H1 (cell line): ENCODE measurements at regions not wholly inside any gene's neighbourhood (a gene's known extent, or its start where the extent isn't known, plus 50 kb on each side); places are given as distances from the start of the nearest gene placed in this dataset.

Experiments used
- CTCF ChIA-PET: fragments of 300-600 bp; sonication (Branson Sonifier 250); formaldehyde crosslinking; loops from one replicate; lab custom pipeline; 2021; ENCODE audit not compliant: partially characterized antibody; lab: Charles Lee
- POLR2A ChIA-PET: fragments of 300-600 bp; sonication (Branson Sonifier 250); formaldehyde crosslinking; loops from one replicate; lab custom pipeline; 2021; ENCODE audit warnings: inconsistent platforms; ENCODE audit not compliant: partially characterized antibody; lab: Charles Lee
- DNase-seq, 2 experiments: peaks; one replicate each; pipeline versions ENCODE4 v3.0.0 to v3.0.0-alpha.2; 2010 to 2022; ENCODE audit warnings: low spot score in 2 of 2, low read depth in 1 of 2, mixed read lengths in 1 of 2
- FAIRE-seq: peaks from 2 replicates; lab custom pipeline; 2011; peaks lifted over from hg19 to GRCh38; lab: Jason Lieb, UNC
- H2AFZ ChIP-seq: 2 replicates; pipeline ENCODE4 v1.8.1; 2012; ENCODE audit warnings: low read length, inconsistent platforms
- H2AK5ac ChIP-seq: 2 replicates; pipeline ENCODE4 v1.6.1; 2013; ENCODE audit warnings: low read depth, low read length
- H2BK120ac ChIP-seq: replicated peaks from 2 replicates; pipeline ENCODE3; 2013; ENCODE audit warnings: low read depth, low read length, inconsistent platforms
- H2BK12ac ChIP-seq: 2 replicates; pipeline ENCODE4 v1.6.1; 2013; ENCODE audit warnings: low read depth, low read length
- H2BK15ac ChIP-seq: 2 replicates; pipeline ENCODE4 v1.6.1; 2013; ENCODE audit warnings: low read length
- H2BK20ac ChIP-seq: 2 replicates; pipeline ENCODE4 v1.6.1; 2013; ENCODE audit warnings: low read length
- H2BK5ac ChIP-seq: 2 replicates; pipeline ENCODE4 v1.6.1; 2013; ENCODE audit warnings: low read depth, low read length
- H3K14ac ChIP-seq: 2 replicates; pipeline ENCODE4 v1.6.1; 2013; ENCODE audit warnings: inconsistent platforms; ENCODE audit not compliant: insufficient read length
- H3K18ac ChIP-seq: 2 replicates; pipeline ENCODE4 v1.6.1; 2013; ENCODE audit warnings: low read length; ENCODE audit errors: extremely low read depth
- H3K23ac ChIP-seq: 2 replicates; pipeline ENCODE4 v1.6.1; 2013; ENCODE audit warnings: inconsistent platforms; ENCODE audit not compliant: insufficient read length
- H3K23me2 ChIP-seq: 2 replicates; pipeline ENCODE4 v1.6.1; 2013; ENCODE audit warnings: low read depth, low read length
- H3K27ac ChIP-seq: 2 replicates; pipeline ENCODE4 v1.6.1; 2011; ENCODE audit warnings: low read depth, low read length, inconsistent platforms
- H3K27me3 ChIP-seq, 4 experiments: replicated peaks in 1 of 4; 1 replicate in 1 of 4; 2 replicates in 3 of 4; pipeline versions ENCODE4 v1.6.1 to v1.8.1; 2011 to 2013; ENCODE audit warnings: low read length in 3 of 4, mild to moderate bottlenecking in 3 of 4, inconsistent platforms in 2 of 4, mixed read lengths in 2 of 4, moderate library complexity in 1 of 4; ENCODE audit not compliant: control insufficient read depth in 3 of 4, insufficient read depth in 3 of 4; ENCODE audit errors: extremely low read depth in 1 of 4
- H3K36me3 ChIP-seq, 4 experiments: 2 replicates each; pipeline versions ENCODE4 v1.6.1 to v1.8.1; 2011 to 2013; ENCODE audit warnings: mild to moderate bottlenecking in 4 of 4, low read length in 3 of 4, moderate library complexity in 2 of 4, control low read depth in 1 of 4, inconsistent platforms in 1 of 4; ENCODE audit not compliant: insufficient read depth in 4 of 4, control insufficient read depth in 2 of 4
- H3K4ac ChIP-seq: replicated peaks from 2 replicates; pipeline ENCODE3; 2013; ENCODE audit warnings: low read length, low read depth, mixed read lengths, inconsistent platforms; ENCODE audit not compliant: insufficient read length
- H3K4me1 ChIP-seq, 4 experiments: replicated peaks in 1 of 4; 1 replicate in 1 of 4; 2 replicates in 3 of 4; pipeline versions ENCODE4 v1.6.1 to v1.8.1; 2011 to 2013; ENCODE audit warnings: low read length in 3 of 4, inconsistent platforms in 2 of 4, mixed read lengths in 1 of 4; ENCODE audit not compliant: insufficient read depth in 4 of 4, control insufficient read depth in 3 of 4
- H3K4me2 ChIP-seq, 2 experiments: 2 replicates each; pipeline versions ENCODE4 v1.6.1 to v1.8.1; 2011 to 2013; ENCODE audit warnings: low read depth in 2 of 2, low read length in 2 of 2, control low read depth in 1 of 2, inconsistent platforms in 1 of 2, mild to moderate bottlenecking in 1 of 2; ENCODE audit not compliant: insufficient read depth in 1 of 2
- H3K4me3 ChIP-seq, 4 experiments: fragments of 200-600, 300-600 bp in 1 of 4; sonication (generic), shearing (Covaris generic), sonication (Bioruptor Twin) in 1 of 4; 2 replicates each; pipeline versions ENCODE4 v1.5.1 to v1.8.1; 2011 to 2016; ENCODE audit warnings: low read length in 4 of 4, low read depth in 3 of 4, control low read depth in 2 of 4, inconsistent platforms in 2 of 4, mild to moderate bottlenecking in 2 of 4, mixed read lengths in 1 of 4, moderate library complexity in 1 of 4; ENCODE audit not compliant: insufficient read depth in 2 of 4; ENCODE audit errors: extremely low read depth in 1 of 4
- H3K56ac ChIP-seq: replicated peaks from 2 replicates; pipeline ENCODE3; 2013; ENCODE audit warnings: low read depth, mild to moderate bottlenecking, mixed read lengths, low read length, inconsistent platforms; ENCODE audit not compliant: insufficient read length
- H3K79me1 ChIP-seq: 2 replicates; pipeline ENCODE4 v1.6.1; 2013; ENCODE audit warnings: low read depth, low read length, control low read depth
- H3K79me2 ChIP-seq, 2 experiments: 2 replicates each; pipeline versions ENCODE4 v1.6.1 to v1.8.1; 2012 to 2013; ENCODE audit warnings: low read length in 2 of 2, mild to moderate bottlenecking in 2 of 2, inconsistent platforms in 1 of 2; ENCODE audit not compliant: insufficient read depth in 2 of 2, control insufficient read depth in 1 of 2
- H3K9ac ChIP-seq, 4 experiments: replicated peaks in 1 of 4; 1 replicate in 1 of 4; 2 replicates in 3 of 4; pipeline versions ENCODE4 v1.6.1 to v1.8.1; 2011 to 2013; ENCODE audit warnings: low read depth in 3 of 4, low read length in 3 of 4, control low read depth in 2 of 4, mild to moderate bottlenecking in 2 of 4, moderate library complexity in 2 of 4, inconsistent platforms in 1 of 4; ENCODE audit errors: extremely low read depth in 1 of 4
- H3K9me3 ChIP-seq, 2 experiments: 2 replicates each; pipeline versions ENCODE4 v1.6.1 to v1.8.1; 2012 to 2013; ENCODE audit warnings: mild to moderate bottlenecking in 2 of 2, moderate library complexity in 2 of 2, control low read depth in 1 of 2, inconsistent platforms in 1 of 2, low read depth in 1 of 2, low read length in 1 of 2, mixed read lengths in 1 of 2; ENCODE audit not compliant: insufficient read depth in 2 of 2
- H4K20me1 ChIP-seq, 2 experiments: replicated peaks in 1 of 2; 2 replicates each; pipeline versions ENCODE3 to v1.8.1; 2011 to 2013; ENCODE audit warnings: inconsistent platforms in 2 of 2, low read length in 2 of 2, mild to moderate bottlenecking in 1 of 2; ENCODE audit not compliant: insufficient read depth in 2 of 2, control insufficient read depth in 1 of 2
- H4K5ac ChIP-seq: 2 replicates; pipeline ENCODE4 v1.6.1; 2013; ENCODE audit warnings: low read length, low read depth, mixed read lengths, inconsistent platforms; ENCODE audit not compliant: insufficient read length
- H4K8ac ChIP-seq: 2 replicates; pipeline ENCODE4 v1.8.0; 2013; ENCODE audit warnings: mild to moderate bottlenecking, moderate library complexity, low read length, inconsistent platforms; ENCODE audit not compliant: insufficient read depth; ENCODE audit errors: extremely low read depth
- H4K91ac ChIP-seq: replicated peaks from 2 replicates; pipeline ENCODE3; 2013; ENCODE audit warnings: low read length, mixed read lengths, inconsistent platforms; ENCODE audit not compliant: insufficient read length
- ASH2L ChIP-seq: fragments of 200-600, 300-600 bp; sonication (generic); IDR thresholded peaks from one replicate; pipeline ENCODE4 v1.7.1; 2017; ENCODE audit warnings: low read length
- BRCA1 ChIP-seq: IDR thresholded peaks from 2 replicates; pipeline ENCODE4 v1.6.1; 2012; ENCODE audit warnings: low read depth, low read length, improper control_type of control experiment
- CBX5 ChIP-seq: fragments of 300-800, 300-1000 bp; sonication (generic); IDR thresholded peaks from 2 replicates; pipeline ENCODE4 v1.7.1; 2016; ENCODE audit warnings: antibody characterized with exemption, low read length, low read depth
- CEBPB ChIP-seq: IDR thresholded peaks from 2 replicates; pipeline ENCODE4 v1.6.1; 2012; ENCODE audit warnings: low read depth, low read length
- CHD2 ChIP-seq: IDR thresholded peaks from 2 replicates; pipeline ENCODE4 v1.6.1; 2012; ENCODE audit warnings: low read length, improper control_type of control experiment
- EGR1 ChIP-seq: IDR thresholded peaks from 2 replicates; pipeline ENCODE4 v1.6.1; 2011; ENCODE audit warnings: low read depth, low read length, borderline replicate concordance
- GABPA ChIP-seq: IDR thresholded peaks from 2 replicates; pipeline ENCODE4 v1.6.1; 2011; ENCODE audit warnings: mild to moderate bottlenecking, low read length, moderate library complexity, borderline replicate concordance; ENCODE audit not compliant: insufficient read depth
- GTF2F1 ChIP-seq: IDR thresholded peaks from 2 replicates; pipeline ENCODE4 v1.6.1; 2012; ENCODE audit warnings: low read depth, low read length, improper control_type of control experiment, borderline replicate concordance
- NANOG ChIP-seq: IDR thresholded peaks from 2 replicates; pipeline ENCODE4 v1.6.1; 2011; ENCODE audit warnings: low read length, low read depth, mild to moderate bottlenecking, inconsistent platforms; ENCODE audit not compliant: insufficient read depth, poor library complexity, severe bottlenecking
- POU5F1 ChIP-seq: IDR thresholded peaks from 2 replicates; pipeline ENCODE4 v1.6.1; 2011; ENCODE audit warnings: low read depth, mild to moderate bottlenecking, low read length, moderate library complexity
- RFX5 ChIP-seq: IDR thresholded peaks from 2 replicates; pipeline ENCODE4 v1.6.1; 2011; ENCODE audit warnings: low read depth, low read length, improper control_type of control experiment, borderline replicate concordance
- SRF ChIP-seq: IDR thresholded peaks from 2 replicates; pipeline ENCODE4 v1.6.1; 2011; ENCODE audit warnings: mild to moderate bottlenecking, low read depth, low read length, moderate library complexity
- TAF1 ChIP-seq: IDR thresholded peaks from 2 replicates; pipeline ENCODE4 v1.6.1; 2011; ENCODE audit warnings: mild to moderate bottlenecking, low read depth, low read length
- TBP ChIP-seq: IDR thresholded peaks from 2 replicates; pipeline ENCODE4 v1.6.1; 2011; ENCODE audit warnings: low read depth, low read length, improper control_type of control experiment
- TEAD4 ChIP-seq: IDR thresholded peaks from 2 replicates; pipeline ENCODE4 v1.6.1; 2012; ENCODE audit warnings: low read depth, low read length, inconsistent platforms, mixed read lengths
- USF2 ChIP-seq: IDR thresholded peaks from 2 replicates; pipeline ENCODE4 v1.6.1; 2011; ENCODE audit warnings: low read length, improper control_type of control experiment
- WGBS, 2 experiments: shearing (Covaris generic) in 1 of 2; methylation state at CpG; one replicate each; pipeline versions ENCODE4 v1.1.6 to v1.1.7; 2013 to 2015; ENCODE audit warnings: low lambda C conversion rate in 2 of 2, mixed read lengths in 2 of 2, inconsistent platforms in 1 of 2, low coverage in 1 of 2, missing lambda C conversion rate in 1 of 2; ENCODE audit not compliant: insufficient replicate concordance in 2 of 2, insufficient coverage in 1 of 2, insufficient read length in 1 of 2; ENCODE audit errors: extremely low coverage in 1 of 2, missing lambda C conversion rate in 1 of 2; 5-methylcytosine and 5-hydroxymethylcytosine counted together

- FAIRE-seq: no peak
- Histone ChIP-seq H3K36me3 (no peaks in the 10 kb centered on the region), H4K5ac (no peak overlapping the region), H3K79me2 (no peaks in the 10 kb centered on the region), H3K23ac (no peak overlapping the region), H2BK5ac (no peak overlapping the region), H4K8ac (no peak overlapping the region), H2AFZ (no peak overlapping the region), H3K79me1 (no peaks in the 10 kb centered on the region), H3K27me3 (no peaks in the 10 kb centered on the region), H3K18ac (no peak overlapping the region), H3K27ac (no peak overlapping the region), H4K91ac (no peak overlapping the region), H2BK20ac (peak overlapping the region; percentile 6; the same call in 1 of the 2 replicates), H3K4me2 (no peak overlapping the region), H3K4me3 (no peak overlapping the region), H3K56ac (no peak overlapping the region), H3K23me2 (no peaks in the 10 kb centered on the region), H3K9ac (no peak overlapping the region), H2BK15ac (no peak overlapping the region), H3K14ac (no peak overlapping the region), H3K9me3 (no peaks in the 10 kb centered on the region), H2AK5ac (no peak overlapping the region), H2BK120ac (no peak overlapping the region), H4K20me1 (no peaks in the 10 kb centered on the region), H3K4me1 (no peaks in the 10 kb centered on the region), H3K4ac (no peak overlapping the region), H2BK12ac (no peak overlapping the region)
- ChIA-PET POLR2A (no interaction called here), CTCF (interaction anchor here (4.1 kb wide), 1 partner anchor 9 kb away, joined by 16 read pairs; no protein-coding TSS in a partner anchor)
- WGBS, 2 experiments: 73% methylated on average over 4 of the region's 4 CpGs; no CpG with 5 or more reads in 1 of the 2 experiments
- DNase-seq: no peak
- TF ChIP-seq TEAD4 (no peak), CEBPB (no peak), GTF2F1 (no peak), USF2 (no peak), CBX5 (no peak), EGR1 (no peak), BRCA1 (no peak), TAF1 (no peak), POU5F1 (no peak), TBP (no peak), RFX5 (no peak), SRF (no peak), GABPA (no peak), NANOG (no peak), ASH2L (no peak), CHD2 (no peak)
Observed at GRCh38 chr9:107431461-107431860, 58.1 kb downstream of the KLF4 start.
